ENCODE measurements at regions not wholly inside any gene's neighbourhood (a gene's known extent, or its start where the extent isn't known, plus 50 kb on each side); places are given as distances from the start of the nearest gene placed in this dataset.

- no peaks in the 10 kb centered on the region for H3F3A ChIP-seq (ENCODE audit: low read depth)
- H3K79me2 ChIP-seq (ENCODE audit: insufficient read depth, low read length): no peaks in the 10 kb centered on the region
- no peaks in the 10 kb centered on the region for H3K27me3 ChIP-seq (ENCODE audit: insufficient read depth, low read length, poor library complexity, severe bottlenecking)
- H3K9me3 ChIP-seq (ENCODE audit: insufficient read depth, low read depth, low read length): no peaks in the 10 kb centered on the region
- no peaks in the 10 kb centered on the region for H3K36me3 ChIP-seq (ENCODE audit: insufficient read depth, low read length)
- H3K4me3 ChIP-seq (ENCODE audit: low read length, poor library complexity, severe bottlenecking): no peak overlapping the region
- no peak overlapping the region for H3K4me2 ChIP-seq (ENCODE audit: low read depth, low read length, poor library complexity, severe bottlenecking)
- H4K20me1 ChIP-seq (ENCODE audit: insufficient read depth, low read length, poor library complexity, severe bottlenecking): no peaks in the 10 kb centered on the region
- no peaks in the 10 kb centered on the region for H3K4me1 ChIP-seq (ENCODE audit: insufficient read depth, low read length, poor library complexity, severe bottlenecking)
- H2AFZ ChIP-seq (ENCODE audit: low read length): no peak overlapping the region
- H3K9ac ChIP-seq (ENCODE audit: low read depth, low read length, poor library complexity, severe bottlenecking): no peak overlapping the region
- no peak for TF ChIP-seq EZH2phosphoT487 (IDR thresholded peaks at IDR 0.05; ENCODE audit: borderline replicate concordance)
- no peak for TF ChIP-seq CTCF (conservative IDR thresholded peaks at IDR 0.05; ENCODE audit: low read length)
- H3K9me2 ChIP-seq (replicated peaks; ENCODE audit: low read depth, low read length): no peaks in the 10 kb centered on the region
These were observed 62.7 kb upstream of the NBL1 start for GRCh38 chr1:19581381-19581780.

- Histone ChIP-seq H3K9ac (ENCODE audit: low read depth, low read length, poor library complexity, severe bottlenecking) (no peak overlapping the region), H3K79me2 (ENCODE audit: insufficient read depth, low read length) (no peaks in the 10 kb centered on the region), H4K20me1 (ENCODE audit: insufficient read depth, low read length, poor library complexity, severe bottlenecking) (no peaks in the 10 kb centered on the region), H3K9me3 (ENCODE audit: insufficient read depth, low read depth, low read length) (no peaks in the 10 kb centered on the region), H3K4me2 (ENCODE audit: low read depth, low read length, poor library complexity, severe bottlenecking) (no peak overlapping the region), H2AFZ (ENCODE audit: low read length) (no peak overlapping the region), H3K36me3 (ENCODE audit: insufficient read depth, low read length) (no peaks in the 10 kb centered on the region), H3F3A (ENCODE audit: low read depth) (no peaks in the 10 kb centered on the region), H3K4me3 (ENCODE audit: low read length, poor library complexity, severe bottlenecking) (no peak overlapping the region), H3K9me2 (replicated peaks; ENCODE audit: low read depth, low read length) (no peaks in the 10 kb centered on the region), H3K4me1 (ENCODE audit: insufficient read depth, low read length, poor library complexity, severe bottlenecking) (no peaks in the 10 kb centered on the region), H3K27me3 (ENCODE audit: insufficient read depth, low read length, poor library complexity, severe bottlenecking) (no peaks in the 10 kb centered on the region)
- TF ChIP-seq CTCF (conservative IDR thresholded peaks at IDR 0.05; ENCODE audit: low read length) (no peak), EZH2phosphoT487 (IDR thresholded peaks at IDR 0.05; ENCODE audit: borderline replicate concordance) (no peak)
These were observed 66.5 kb upstream of the NBL1 start for GRCh38 chr1:19577561-19577960.

- H3F3A ChIP-seq (ENCODE audit: low read depth): no peaks in the 10 kb centered on the region
- H3K9me2 ChIP-seq (replicated peaks; ENCODE audit: low read depth, low read length): no peaks in the 10 kb centered on the region
- no peaks in the 10 kb centered on the region for H3K4me1 ChIP-seq (ENCODE audit: insufficient read depth, low read length, poor library complexity, severe bottlenecking)
- no peaks in the 10 kb centered on the region for H3K36me3 ChIP-seq (ENCODE audit: insufficient read depth, low read length)
- no peak overlapping the region for H3K4me2 ChIP-seq (ENCODE audit: low read depth, low read length, poor library complexity, severe bottlenecking)
- no peaks in the 10 kb centered on the region for H3K27me3 ChIP-seq (ENCODE audit: insufficient read depth, low read length, poor library complexity, severe bottlenecking)
- no peaks in the 10 kb centered on the region for H3K79me2 ChIP-seq (ENCODE audit: insufficient read depth, low read length)
- H3K9me3 ChIP-seq (ENCODE audit: insufficient read depth, low read depth, low read length): no peaks in the 10 kb centered on the region
- H4K20me1 ChIP-seq (ENCODE audit: insufficient read depth, low read length, poor library complexity, severe bottlenecking): no peaks in the 10 kb centered on the region
- no peak overlapping the region for H3K9ac ChIP-seq (ENCODE audit: low read depth, low read length, poor library complexity, severe bottlenecking)
- no peak for TF ChIP-seq EZH2phosphoT487 (IDR thresholded peaks at IDR 0.05; ENCODE audit: borderline replicate concordance)
- TF ChIP-seq CTCF (conservative IDR thresholded peaks at IDR 0.05; ENCODE audit: low read length): no peak
- no peak overlapping the region for H3K4me3 ChIP-seq (ENCODE audit: low read length, poor library complexity, severe bottlenecking)
- no peak overlapping the region for H2AFZ ChIP-seq (ENCODE audit: low read length)
These were observed 67.1 kb upstream of the NBL1 start for GRCh38 chr1:19577036-19577435.

Data from Loucy (cell line).